BLaER1 (cell line): ENCODE measurements at regions not wholly inside any gene's neighbourhood (a gene's known extent, or its start where the extent isn't known, plus 50 kb on each side); places are given as distances from the start of the nearest gene placed in this dataset.
"Not testable (repeated sequence)": the region's sequence is repeated elsewhere in the genome, so short reads cannot be mapped to it uniquely, and the experiment has no call there.

ENCODE experiments used
- H3K27ac ChIP-seq: shearing (Covaris generic); formaldehyde crosslinking; 2 replicates; pipeline ENCODE4 v1.8.1; 2022
- H3K27me3 ChIP-seq: shearing (Covaris generic); formaldehyde crosslinking; 2 replicates; pipeline ENCODE4 v1.8.1; 2022
- H3K36me3 ChIP-seq: shearing (Covaris generic); formaldehyde crosslinking; 2 replicates; pipeline ENCODE4 v1.8.1; 2022
- H3K4me1 ChIP-seq: shearing (Covaris generic); formaldehyde crosslinking; 2 replicates; pipeline ENCODE4 v1.8.1; 2022
- H3K4me2 ChIP-seq: shearing (Covaris generic); formaldehyde crosslinking; 2 replicates; pipeline ENCODE4 v1.8.1; 2022
- H3K4me3 ChIP-seq: shearing (Covaris generic); formaldehyde crosslinking; 2 replicates; pipeline ENCODE4 v1.8.1; 2022
- H3K9ac ChIP-seq: shearing (Covaris generic); formaldehyde crosslinking; 2 replicates; pipeline ENCODE4 v1.8.1; 2022
- H3K9me3 ChIP-seq: shearing (Covaris generic); formaldehyde crosslinking; 2 replicates; pipeline ENCODE4 v1.8.1; 2022
- H4K20me1 ChIP-seq: shearing (Covaris generic); formaldehyde crosslinking; 2 replicates; pipeline ENCODE4 v1.8.1; 2022
- Cebpa-rat ChIP-seq: shearing (Covaris generic); IDR thresholded peaks from 2 replicates; pipeline ENCODE4 v1.8.1; 2022

DNA sequence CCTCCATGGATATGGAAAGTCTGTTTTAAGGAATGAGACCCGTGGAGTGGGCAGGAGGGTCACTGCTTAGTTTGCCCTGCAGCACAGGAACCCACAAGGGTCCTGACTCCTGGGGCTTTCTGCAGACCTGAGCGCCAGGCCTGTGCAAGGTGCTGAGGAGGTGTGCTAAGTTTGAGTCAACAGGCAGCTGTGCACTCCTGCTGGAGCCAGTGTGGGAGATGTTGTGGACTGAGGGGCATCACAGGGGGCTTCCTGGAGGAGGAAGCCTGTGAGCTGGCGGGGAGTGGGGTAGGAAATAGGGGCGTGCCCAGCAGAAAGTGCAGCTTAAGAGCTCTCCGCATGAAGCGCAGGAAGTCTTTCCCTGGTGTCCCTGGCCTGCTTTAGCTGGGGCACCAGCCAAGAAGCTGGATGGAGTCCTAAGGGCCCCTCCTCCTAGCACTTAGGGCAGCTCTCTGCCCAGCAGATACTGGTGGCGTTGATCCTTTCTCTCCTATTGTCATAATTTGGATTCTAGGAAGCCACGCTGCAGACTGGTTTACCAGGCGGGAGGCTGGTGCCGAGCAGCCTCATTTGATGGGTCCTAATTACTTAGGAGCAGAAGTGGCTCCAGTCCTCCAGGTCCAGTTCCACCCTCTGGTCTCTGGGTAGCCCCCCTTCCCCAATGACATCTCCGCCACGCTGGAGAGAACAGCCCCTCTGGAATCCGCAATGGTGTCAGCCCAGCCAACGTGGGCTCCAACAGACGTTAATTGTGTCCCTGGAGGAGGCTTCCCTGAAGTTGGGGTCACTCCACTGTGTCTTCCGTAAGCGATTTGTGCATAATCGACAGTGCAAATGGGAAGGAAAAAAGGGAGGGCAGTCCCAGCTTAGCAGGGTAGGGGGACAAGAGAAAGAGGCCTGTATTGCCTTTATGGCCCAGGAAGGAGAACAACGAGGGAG is 309.2 kb downstream of the ZNF536 start:
- Histone ChIP-seq H3K27me3 (no peaks in the 10 kb centered on the region), H3K4me3 (no peak overlapping the region), H3K4me2 (no peak overlapping the region), H4K20me1 (no peaks in the 10 kb centered on the region), H3K9me3 (no peaks in the 10 kb centered on the region), H3K36me3 (no peaks in the 10 kb centered on the region), H3K4me1 (no peaks in the 10 kb centered on the region), H3K27ac (no peak overlapping the region), H3K9ac (no peak overlapping the region)
- no peak for TF ChIP-seq Cebpa-rat

DNA sequence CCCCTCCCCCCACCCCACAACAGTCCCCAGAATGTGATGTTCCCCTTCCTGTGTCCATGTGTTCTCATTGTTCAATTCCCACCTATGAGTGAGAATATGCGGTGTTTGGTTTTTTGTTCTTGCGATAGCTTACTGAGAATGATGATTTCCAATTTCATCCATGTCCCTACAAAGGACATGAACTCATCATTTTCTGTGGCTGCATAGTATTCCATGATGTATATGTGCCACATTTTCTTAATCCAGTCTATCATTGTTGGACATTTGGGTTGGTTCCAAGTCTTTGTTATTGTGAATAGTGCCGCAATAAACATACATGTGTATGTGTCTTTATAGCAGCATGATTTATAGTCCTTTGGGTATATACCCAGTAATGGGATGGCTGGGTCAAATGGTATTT is 308.2 kb downstream of the ZNF536 start:
- not testable (repeated sequence) for H3K27me3 ChIP-seq, H3K36me3 ChIP-seq, H3K9ac ChIP-seq, H3K4me3 ChIP-seq, H3K9me3 ChIP-seq, H4K20me1 ChIP-seq, H3K27ac ChIP-seq, H3K4me1 ChIP-seq, H3K4me2 ChIP-seq

DNA sequence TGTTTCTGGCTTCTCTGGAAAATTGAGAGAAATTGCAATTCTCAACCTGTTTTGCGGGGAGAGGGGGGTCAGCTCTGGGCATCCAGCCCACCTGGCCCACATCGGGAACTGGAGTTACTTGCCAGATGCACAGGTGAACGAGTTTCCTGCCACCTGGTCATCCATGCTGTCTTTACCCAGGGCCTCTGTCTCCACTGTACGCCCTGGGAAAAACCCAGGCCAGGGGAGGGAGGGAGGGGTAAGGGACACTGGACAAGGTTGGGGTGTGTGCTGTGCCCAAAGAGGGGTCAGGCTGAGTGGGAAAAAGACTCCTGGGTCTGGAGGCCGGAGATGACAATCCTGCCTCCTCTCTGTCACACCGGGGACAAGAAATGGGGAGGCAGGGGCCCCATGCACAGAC is 307.6 kb downstream of the ZNF536 start:
- H3K36me3 ChIP-seq, result no peaks in the 10 kb centered on the region
- no peaks in the 10 kb centered on the region for H4K20me1 ChIP-seq
- no peaks in the 10 kb centered on the region for H3K4me1 ChIP-seq
- H3K4me2 ChIP-seq, result no peak overlapping the region
- H3K9ac ChIP-seq, result no peak overlapping the region
- no peak for TF ChIP-seq Cebpa-rat
- no peak overlapping the region for H3K27ac ChIP-seq
- H3K9me3 ChIP-seq, result no peaks in the 10 kb centered on the region
- H3K27me3 ChIP-seq, result no peaks in the 10 kb centered on the region
- no peak overlapping the region for H3K4me3 ChIP-seq

DNA sequence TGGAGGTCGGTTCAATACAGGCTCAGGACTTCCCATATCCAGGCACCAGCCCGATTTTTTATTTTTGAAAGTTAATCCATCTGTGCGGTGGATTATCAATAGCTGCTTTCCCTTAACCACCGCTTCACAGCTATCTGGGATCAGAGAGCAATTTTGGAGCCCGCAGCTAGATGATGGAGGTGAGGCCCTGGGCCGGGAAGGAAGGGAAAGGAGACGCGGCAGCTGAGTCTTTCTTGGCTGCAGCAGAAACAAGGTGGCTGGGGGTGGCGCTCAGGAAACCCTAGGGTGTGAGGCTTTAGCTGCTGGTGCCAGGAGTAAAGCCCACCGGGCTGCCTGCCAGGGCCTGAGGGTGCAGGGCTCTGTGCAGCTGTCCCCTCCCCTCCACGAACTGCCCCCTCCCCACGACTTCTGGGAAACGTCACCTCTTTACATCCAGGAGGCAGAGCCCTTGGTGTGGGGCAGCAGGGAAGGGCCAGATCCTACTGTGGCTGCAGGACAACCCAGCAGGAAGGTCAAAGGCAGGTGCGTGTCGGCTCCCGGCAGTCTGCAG is 307.0 kb downstream of the ZNF536 start:
- no peak overlapping the region for H3K9ac ChIP-seq
- TF ChIP-seq Cebpa-rat, result no peak
- no peak overlapping the region for H3K27ac ChIP-seq
- H3K36me3 ChIP-seq, result no peaks in the 10 kb centered on the region
- no peaks in the 10 kb centered on the region for H3K9me3 ChIP-seq
- H3K27me3 ChIP-seq, result no peaks in the 10 kb centered on the region
- no peaks in the 10 kb centered on the region for H4K20me1 ChIP-seq
- H3K4me3 ChIP-seq, result no peak overlapping the region
- no peak overlapping the region for H3K4me2 ChIP-seq
- H3K4me1 ChIP-seq, result no peaks in the 10 kb centered on the region

DNA sequence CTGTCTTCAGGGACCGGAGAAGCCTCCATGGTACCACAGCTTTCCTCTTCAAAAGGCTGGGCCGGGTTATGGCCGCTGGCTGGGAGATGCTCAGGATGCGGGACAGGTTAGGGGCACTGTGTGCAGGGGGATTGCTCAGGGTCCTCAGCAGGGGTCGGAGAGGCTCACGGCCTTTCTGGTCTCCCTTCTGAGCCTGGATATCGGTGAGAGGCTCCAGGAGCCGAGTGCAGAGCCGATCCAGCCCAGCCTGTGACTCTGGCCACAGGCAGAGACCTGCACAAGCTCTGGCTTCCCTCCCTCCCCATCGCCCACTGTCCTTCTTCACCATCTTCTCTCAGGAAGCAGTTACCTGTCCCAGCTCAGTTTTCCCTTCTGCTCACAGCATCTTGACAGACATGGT is 306.0 kb downstream of the ZNF536 start:
- Histone ChIP-seq H3K27me3 (no peaks in the 10 kb centered on the region), H3K4me3 (no peak overlapping the region)
- no peak for TF ChIP-seq Cebpa-rat

DNA sequence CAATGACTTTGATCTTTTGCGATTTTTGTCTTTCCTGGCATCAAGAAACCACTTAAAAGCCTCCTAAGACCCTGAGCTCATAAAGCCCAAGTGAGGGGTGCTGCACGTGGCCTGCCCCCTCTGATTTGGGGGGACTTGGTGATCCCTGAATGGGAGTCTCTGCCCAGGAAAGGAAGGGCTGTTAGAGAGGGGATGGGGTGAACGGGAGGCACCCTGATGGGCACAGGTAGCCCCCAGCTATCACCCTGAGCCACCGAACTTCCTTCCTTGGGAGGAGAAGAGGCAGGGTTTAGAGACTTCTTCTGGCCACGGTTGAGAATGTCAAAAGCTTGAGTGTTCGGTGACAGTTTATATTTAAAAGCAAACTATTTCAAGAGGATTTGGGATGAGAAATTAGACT is 305.5 kb downstream of the ZNF536 start:
- Histone ChIP-seq H3K27ac (no peak overlapping the region), H3K9me3 (no peaks in the 10 kb centered on the region), H3K36me3 (no peaks in the 10 kb centered on the region), H3K4me2 (no peak overlapping the region), H3K9ac (no peak overlapping the region), H3K4me1 (no peaks in the 10 kb centered on the region), H3K4me3 (no peak overlapping the region), H3K27me3 (no peaks in the 10 kb centered on the region), H4K20me1 (no peaks in the 10 kb centered on the region)
- no peak for TF ChIP-seq Cebpa-rat

More for the DNA sequence above, 306.0 kb downstream of the ZNF536 start:
- Histone ChIP-seq H4K20me1 (no peaks in the 10 kb centered on the region), H3K4me1 (no peaks in the 10 kb centered on the region), H3K36me3 (no peaks in the 10 kb centered on the region), H3K9me3 (no peaks in the 10 kb centered on the region), H3K27ac (no peak overlapping the region), H3K4me2 (no peak overlapping the region), H3K9ac (no peak overlapping the region)

DNA sequence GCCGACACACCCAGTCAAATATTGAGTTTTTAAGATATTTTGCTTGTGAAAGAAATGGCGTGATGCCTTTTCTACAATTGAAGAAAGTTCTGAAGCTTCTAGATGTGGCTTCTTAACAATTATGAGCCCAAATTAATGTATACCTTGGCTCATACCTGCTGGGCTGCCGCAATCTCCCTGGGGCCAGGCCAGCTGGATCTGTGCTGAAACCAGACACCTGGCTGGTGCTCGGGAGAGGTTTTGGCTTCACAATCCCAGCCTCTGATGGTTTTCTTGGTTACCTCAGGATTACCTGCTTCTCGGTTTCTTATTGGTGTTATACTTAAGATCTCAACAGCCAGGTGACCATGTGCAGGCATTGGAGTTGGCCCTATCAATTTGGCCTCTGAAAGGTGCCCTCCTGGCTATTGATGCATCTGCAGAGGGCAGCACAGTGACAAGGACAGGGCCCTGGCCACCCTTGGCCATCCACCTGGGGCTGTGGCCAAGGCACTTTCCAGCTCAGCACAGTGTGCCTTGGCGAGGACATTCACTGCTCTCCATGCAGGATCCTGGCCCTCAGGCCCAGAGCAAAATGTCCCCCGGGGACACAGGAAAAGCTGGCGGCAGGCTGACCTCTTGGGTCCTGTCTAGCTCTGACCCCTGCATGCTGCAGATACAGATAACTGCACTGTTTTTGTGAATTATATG is 305.0 kb downstream of the ZNF536 start:
- Histone ChIP-seq H3K4me1 (no peaks in the 10 kb centered on the region), H3K9ac (no peak overlapping the region), H3K27ac (no peak overlapping the region), H3K9me3 (no peaks in the 10 kb centered on the region), H3K27me3 (no peaks in the 10 kb centered on the region), H3K4me2 (no peak overlapping the region), H4K20me1 (no peaks in the 10 kb centered on the region), H3K36me3 (no peaks in the 10 kb centered on the region), H3K4me3 (no peak overlapping the region)
- TF ChIP-seq Cebpa-rat, result no peak

DNA sequence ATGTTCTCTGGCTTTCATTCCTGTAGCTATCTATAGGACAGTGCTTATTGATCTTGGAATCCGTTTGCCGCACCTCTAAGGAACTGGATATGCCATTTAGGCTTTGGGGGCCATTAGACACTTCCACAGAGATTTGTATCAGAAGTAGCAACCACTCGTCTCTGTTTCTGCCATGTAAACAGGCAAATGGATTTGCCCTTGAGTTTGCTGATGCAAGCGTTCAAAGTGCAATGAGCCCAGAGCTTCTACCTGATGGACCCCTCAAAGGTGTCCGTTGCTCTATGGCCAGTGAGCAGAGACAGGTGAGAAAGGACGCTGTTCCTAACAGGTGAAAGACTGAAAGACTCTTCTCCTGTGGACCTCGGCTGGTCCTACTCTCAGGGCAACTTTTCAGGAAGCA is 302.9 kb downstream of the ZNF536 start:
- no peak for TF ChIP-seq Cebpa-rat
- H3K9ac ChIP-seq, result no peak overlapping the region
- no peak overlapping the region for H3K4me2 ChIP-seq
- no peaks in the 10 kb centered on the region for H4K20me1 ChIP-seq
- H3K27ac ChIP-seq, result no peak overlapping the region
- no peak overlapping the region for H3K4me3 ChIP-seq
- H3K9me3 ChIP-seq, result no peaks in the 10 kb centered on the region
- no peaks in the 10 kb centered on the region for H3K4me1 ChIP-seq
- H3K27me3 ChIP-seq, result no peaks in the 10 kb centered on the region
- H3K36me3 ChIP-seq, result no peaks in the 10 kb centered on the region

DNA sequence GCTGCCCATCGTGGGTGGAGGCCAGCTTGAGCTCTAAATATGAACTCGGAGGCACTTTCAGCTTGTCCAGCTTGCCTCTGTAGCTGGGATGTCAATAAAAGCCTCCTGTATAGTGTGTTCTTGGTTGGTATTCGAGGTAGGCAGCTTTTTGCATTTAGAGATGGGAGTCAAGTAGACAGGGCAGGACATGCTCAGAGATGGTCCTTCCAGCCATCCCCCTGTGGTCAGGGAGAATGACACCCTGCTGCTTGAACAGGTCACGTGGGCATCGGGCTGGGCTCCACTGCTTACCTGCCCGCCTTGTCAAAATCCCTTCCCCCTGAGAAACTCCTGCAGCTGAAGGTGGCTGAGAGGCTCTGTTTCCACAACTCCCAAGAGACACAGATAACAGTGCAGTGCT is 302.5 kb downstream of the ZNF536 start:
- Histone ChIP-seq H3K27ac (no peak overlapping the region), H3K4me1 (no peaks in the 10 kb centered on the region), H3K4me3 (no peak overlapping the region), H3K4me2 (no peak overlapping the region), H3K9me3 (no peaks in the 10 kb centered on the region), H4K20me1 (no peaks in the 10 kb centered on the region), H3K36me3 (no peaks in the 10 kb centered on the region), H3K9ac (no peak overlapping the region), H3K27me3 (no peaks in the 10 kb centered on the region)
- TF ChIP-seq Cebpa-rat, result no peak

DNA sequence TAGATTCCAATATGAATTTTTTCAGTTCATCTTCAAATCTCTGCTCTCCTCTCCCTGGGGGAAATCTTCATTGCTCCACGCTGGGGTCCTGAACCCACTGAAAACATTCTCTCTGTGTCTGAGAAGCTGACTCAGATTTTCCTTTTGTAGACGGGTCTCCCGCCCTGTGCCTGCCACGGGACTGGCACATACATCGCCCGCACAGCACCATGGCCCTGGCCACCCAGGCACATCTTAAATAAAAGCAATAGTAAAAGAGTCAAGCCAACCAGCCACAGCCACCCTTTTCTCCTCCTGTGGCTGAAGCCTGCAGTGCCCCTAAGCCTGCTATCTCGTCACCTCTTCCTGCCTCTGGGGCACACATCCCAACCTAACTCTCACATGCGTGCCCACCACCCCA is 301.2 kb downstream of the ZNF536 start:
- Histone ChIP-seq H4K20me1 (no peaks in the 10 kb centered on the region), H3K9ac (no peak overlapping the region), H3K4me2 (no peak overlapping the region), H3K9me3 (no peaks in the 10 kb centered on the region), H3K4me1 (peaks cover 10% of the 10 kb centered on the region), H3K36me3 (no peaks in the 10 kb centered on the region), H3K4me3 (no peak overlapping the region), H3K27ac (no peak overlapping the region), H3K27me3 (no peaks in the 10 kb centered on the region)
- no peak for TF ChIP-seq Cebpa-rat
